DND-41 (cell line): ENCODE measurements at regions not wholly inside any gene's neighbourhood (a gene's known extent, or its start where the extent isn't known, plus 50 kb on each side); places are given as distances from the start of the nearest gene placed in this dataset.

Source experiments
- EZH2 ChIP-seq: IDR thresholded peaks from 3 replicates; pipeline ENCODE4 v1.6.1; 2012; ENCODE audit warnings: borderline replicate concordance, low read depth, mild to moderate bottlenecking, moderate library complexity, low read length, inconsistent platforms; ENCODE audit not compliant: severe bottlenecking
- TF ChIP-seq, protein P1 (sequence below): IDR thresholded peaks from 2 replicates; pipeline ENCODE4 v1.5.1; 2012; ENCODE audit warnings: borderline replicate concordance, low read length, moderate library complexity, mild to moderate bottlenecking; ENCODE audit not compliant: poor library complexity, severe bottlenecking; ENCODE audit errors: extremely low read depth

DNA sequence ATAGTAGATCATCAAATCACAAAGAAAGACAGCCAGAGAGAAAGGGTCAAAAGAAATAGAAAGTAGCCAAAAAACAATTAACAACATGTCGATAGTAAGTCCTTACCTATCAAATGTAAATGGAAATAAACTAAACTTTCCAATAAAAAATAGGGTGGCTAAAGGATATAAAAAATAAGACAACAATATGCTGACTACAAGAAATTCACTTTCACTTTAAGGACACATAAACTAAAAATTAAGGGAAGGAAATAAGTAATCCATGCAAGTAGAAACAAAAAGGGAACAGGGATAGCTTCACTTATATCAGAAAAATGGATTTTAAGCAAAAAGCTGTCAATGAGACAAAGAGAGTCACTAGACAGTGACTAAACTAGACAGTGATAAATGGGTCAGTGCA, 903.9 kb upstream of the ZEB2 start:
- TF ChIP-seq, protein P1, sequence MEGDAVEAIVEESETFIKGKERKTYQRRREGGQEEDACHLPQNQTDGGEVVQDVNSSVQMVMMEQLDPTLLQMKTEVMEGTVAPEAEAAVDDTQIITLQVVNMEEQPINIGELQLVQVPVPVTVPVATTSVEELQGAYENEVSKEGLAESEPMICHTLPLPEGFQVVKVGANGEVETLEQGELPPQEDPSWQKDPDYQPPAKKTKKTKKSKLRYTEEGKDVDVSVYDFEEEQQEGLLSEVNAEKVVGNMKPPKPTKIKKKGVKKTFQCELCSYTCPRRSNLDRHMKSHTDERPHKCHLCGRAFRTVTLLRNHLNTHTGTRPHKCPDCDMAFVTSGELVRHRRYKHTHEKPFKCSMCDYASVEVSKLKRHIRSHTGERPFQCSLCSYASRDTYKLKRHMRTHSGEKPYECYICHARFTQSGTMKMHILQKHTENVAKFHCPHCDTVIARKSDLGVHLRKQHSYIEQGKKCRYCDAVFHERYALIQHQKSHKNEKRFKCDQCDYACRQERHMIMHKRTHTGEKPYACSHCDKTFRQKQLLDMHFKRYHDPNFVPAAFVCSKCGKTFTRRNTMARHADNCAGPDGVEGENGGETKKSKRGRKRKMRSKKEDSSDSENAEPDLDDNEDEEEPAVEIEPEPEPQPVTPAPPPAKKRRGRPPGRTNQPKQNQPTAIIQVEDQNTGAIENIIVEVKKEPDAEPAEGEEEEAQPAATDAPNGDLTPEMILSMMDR = no peak
- no peak for TF ChIP-seq EZH2
